CD14-positive monocyte (primary cell): ENCODE measurements at regions not wholly inside any gene's neighbourhood (a gene's known extent, or its start where the extent isn't known, plus 50 kb on each side); places are given as distances from the start of the nearest gene placed in this dataset.

Experiments used
- DNase-seq, 3 donors: peaks; one replicate each; pipeline ENCODE4 v3.0.0-alpha.2; 2011 to 2022
- H2AFZ ChIP-seq: 2 replicates; pipeline ENCODE4 v1.6.0; 2012; ENCODE audit warnings: mild to moderate bottlenecking, low read depth, low read length, inconsistent platforms; ENCODE audit not compliant: insufficient read depth, poor library complexity, severe bottlenecking
- H3K27ac ChIP-seq, 2 donors: 1 replicate in 1 of 2; 2 replicates in 1 of 2; pipeline ENCODE4 v1.5.1; 2012 to 2013; ENCODE audit warnings: low read length in 2 of 2, control low read depth in 1 of 2, inconsistent platforms in 1 of 2, low read depth in 1 of 2, mild to moderate bottlenecking in 1 of 2
- H3K27me3 ChIP-seq, 2 donors: one replicate each; pipeline versions ENCODE4 v1.6.0 to v1.6.1; 2011 to 2013; ENCODE audit warnings: low read length in 2 of 2; ENCODE audit not compliant: control insufficient read depth in 2 of 2, insufficient read depth in 2 of 2
- H3K36me3 ChIP-seq, 2 donors: replicated peaks in 1 of 2; 1 replicate in 1 of 2; 2 replicates in 1 of 2; pipeline versions ENCODE4 v1.5.1 to v1.6.1; 2012 to 2013; ENCODE audit warnings: low read length in 2 of 2, control low read depth in 1 of 2, inconsistent platforms in 1 of 2, mild to moderate bottlenecking in 1 of 2; ENCODE audit not compliant: insufficient read depth in 2 of 2, control insufficient read depth in 1 of 2
- H3K4me1 ChIP-seq, 2 donors: 1 replicate in 1 of 2; 2 replicates in 1 of 2; pipeline versions ENCODE4 v1.5.1 to v1.6.1; 2012 to 2013; ENCODE audit warnings: low read length in 2 of 2, control low read depth in 1 of 2, inconsistent platforms in 1 of 2, mild to moderate bottlenecking in 1 of 2, moderate library complexity in 1 of 2; ENCODE audit not compliant: insufficient read depth in 2 of 2, control insufficient read depth in 1 of 2
- H3K4me2 ChIP-seq: replicated peaks from 2 replicates; pipeline ENCODE3; 2012; ENCODE audit warnings: low read length, moderate library complexity, mild to moderate bottlenecking; ENCODE audit not compliant: poor library complexity, severe bottlenecking; ENCODE audit errors: extremely low read depth
- H3K4me3 ChIP-seq, 3 experiments: fragments of 200-600 bp in 1 of 3; sonication (generic) in 1 of 3; replicated peaks in 1 of 3; 1 replicate in 2 of 3; 2 replicates in 1 of 3; pipeline ENCODE4 v1.5.1; 2011 to 2013; ENCODE audit warnings: low read length in 3 of 3, mild to moderate bottlenecking in 3 of 3, control low read depth in 2 of 3, low read depth in 2 of 3, inconsistent platforms in 1 of 3, moderate library complexity in 1 of 3
- H3K79me2 ChIP-seq: 2 replicates; pipeline ENCODE4 v1.6.0; 2012; ENCODE audit warnings: mild to moderate bottlenecking, control low read depth, inconsistent platforms, low read length, moderate library complexity; ENCODE audit not compliant: insufficient read depth
- H3K9ac ChIP-seq: 2 replicates; pipeline ENCODE4 v1.6.0; 2017; ENCODE audit warnings: low read length, mild to moderate bottlenecking; ENCODE audit not compliant: insufficient read depth, poor library complexity, severe bottlenecking
- H3K9me3 ChIP-seq, 2 donors: replicated peaks in 1 of 2; 1 replicate in 1 of 2; 2 replicates in 1 of 2; pipeline versions ENCODE4 v1.5.1 to v1.6.1; 2012 to 2013; ENCODE audit warnings: low read length in 2 of 2, control low read depth in 1 of 2; ENCODE audit not compliant: control insufficient read depth in 1 of 2, insufficient read depth in 1 of 2
- H4K20me1 ChIP-seq: 2 replicates; pipeline ENCODE4 v1.6.0; 2012; ENCODE audit warnings: mild to moderate bottlenecking, low read length, control low read depth, moderate library complexity; ENCODE audit not compliant: insufficient read depth
- H3K27ac Mint-ChIP-seq, 7 donors: one replicate each; pipeline ENCODE4 v1.8.0; 2020; ENCODE audit warnings: mild to moderate bottlenecking in 7 of 7, mixed read lengths in 7 of 7, moderate library complexity in 6 of 7, inconsistent platforms in 2 of 7
- H3K27me3 Mint-ChIP-seq, 3 donors: one replicate each; pipeline ENCODE4 v1.8.0; 2021 to 2022; ENCODE audit warnings: low read depth in 3 of 3, mild to moderate bottlenecking in 3 of 3, mixed read lengths in 3 of 3, moderate library complexity in 3 of 3, inconsistent platforms in 1 of 3
- H3K36me3 Mint-ChIP-seq, 2 donors: one replicate each; pipeline ENCODE4 v1.8.0; 2020; ENCODE audit warnings: mixed read lengths in 2 of 2, inconsistent platforms in 1 of 2, mild to moderate bottlenecking in 1 of 2
- H3K4me1 Mint-ChIP-seq: one replicate; pipeline ENCODE4 v1.8.0; 2020; ENCODE audit warnings: mild to moderate bottlenecking, mixed read lengths
- H3K4me3 Mint-ChIP-seq, 2 donors: one replicate each; pipeline ENCODE4 v1.8.0; 2020; ENCODE audit warnings: mild to moderate bottlenecking in 2 of 2, mixed read lengths in 2 of 2, moderate library complexity in 1 of 2
- H3K9me3 Mint-ChIP-seq, 7 donors: one replicate each; pipeline ENCODE4 v1.8.0; 2020 to 2022; ENCODE audit warnings: mixed read lengths in 7 of 7, mild to moderate bottlenecking in 6 of 7, moderate library complexity in 6 of 7, inconsistent platforms in 2 of 7
- WGBS: methylation state at CpG from one replicate; pipeline ENCODE4 v1.1.5; 2013; ENCODE audit warnings: missing lambda C conversion rate; ENCODE audit not compliant: insufficient coverage; 5-methylcytosine and 5-hydroxymethylcytosine counted together
- intact Hi-C, 2 donors: fragments of 100-400 bp; cut with micrococcal nuclease; formaldehyde crosslinking; loops; one replicate each; pipeline versions ENCODE4 v1.15.0 to v1.15.1; 2023
- TF ChIP-seq, protein P1 (sequence below): fragments of 200-600 bp; IDR thresholded peaks from one replicate; pipeline ENCODE4 v1.8.0; 2022; ENCODE audit warnings: antibody characterized with exemption, mild to moderate bottlenecking

DNA sequence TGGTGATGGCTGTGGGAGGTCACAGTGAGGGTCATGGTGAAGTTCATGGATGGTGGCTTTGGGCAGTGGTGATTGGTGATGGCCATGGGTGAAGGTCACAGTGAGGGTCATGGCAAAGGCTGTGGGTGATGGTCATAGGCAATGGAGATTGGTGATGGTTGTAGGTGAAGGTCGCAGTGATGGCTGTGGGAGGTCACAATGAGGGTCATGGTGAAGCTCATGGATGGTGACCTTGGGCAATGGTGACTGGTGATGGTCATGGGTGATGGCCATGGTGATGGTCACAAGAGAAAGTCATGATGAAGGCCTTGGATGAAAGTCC, 115.6 kb upstream of the IRX4 start:
- no peaks in the 10 kb centered on the region for H3K4me1 ChIP-seq
- intact Hi-C loops: no loop called here
- Mint-ChIP-seq H3K36me3 (no peaks in the 10 kb centered on the region), H3K4me3 (peak overlapping the region in 1 of 2 donors; percentile 9), H3K4me1 (peaks cover 2% of the 10 kb centered on the region), H3K27ac (no peak overlapping the region), H3K9me3 (peaks cover 17 to 29% (median 21%) of the 10 kb centered on the region in 7 donors), H3K27me3 (peaks cover 0 to 9% (median 1%) of the 10 kb centered on the region in 3 donors)
- H3K27ac ChIP-seq: no peak overlapping the region
- TF ChIP-seq, protein P1, sequence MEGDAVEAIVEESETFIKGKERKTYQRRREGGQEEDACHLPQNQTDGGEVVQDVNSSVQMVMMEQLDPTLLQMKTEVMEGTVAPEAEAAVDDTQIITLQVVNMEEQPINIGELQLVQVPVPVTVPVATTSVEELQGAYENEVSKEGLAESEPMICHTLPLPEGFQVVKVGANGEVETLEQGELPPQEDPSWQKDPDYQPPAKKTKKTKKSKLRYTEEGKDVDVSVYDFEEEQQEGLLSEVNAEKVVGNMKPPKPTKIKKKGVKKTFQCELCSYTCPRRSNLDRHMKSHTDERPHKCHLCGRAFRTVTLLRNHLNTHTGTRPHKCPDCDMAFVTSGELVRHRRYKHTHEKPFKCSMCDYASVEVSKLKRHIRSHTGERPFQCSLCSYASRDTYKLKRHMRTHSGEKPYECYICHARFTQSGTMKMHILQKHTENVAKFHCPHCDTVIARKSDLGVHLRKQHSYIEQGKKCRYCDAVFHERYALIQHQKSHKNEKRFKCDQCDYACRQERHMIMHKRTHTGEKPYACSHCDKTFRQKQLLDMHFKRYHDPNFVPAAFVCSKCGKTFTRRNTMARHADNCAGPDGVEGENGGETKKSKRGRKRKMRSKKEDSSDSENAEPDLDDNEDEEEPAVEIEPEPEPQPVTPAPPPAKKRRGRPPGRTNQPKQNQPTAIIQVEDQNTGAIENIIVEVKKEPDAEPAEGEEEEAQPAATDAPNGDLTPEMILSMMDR: no peak
- DNase-seq: no peak
- H3K27me3 ChIP-seq: no peaks in the 10 kb centered on the region
- no peaks in the 10 kb centered on the region for H3K36me3 ChIP-seq
- no peaks in the 10 kb centered on the region for H4K20me1 ChIP-seq
- peaks cover 17% of the 10 kb centered on the region in 2 donors for H3K9me3 ChIP-seq
- H3K4me2 ChIP-seq: no peak overlapping the region
- no peak overlapping the region for H2AFZ ChIP-seq
- H3K9ac ChIP-seq: no peak overlapping the region
- H3K79me2 ChIP-seq: no peaks in the 10 kb centered on the region
- H3K4me3 ChIP-seq: no peak overlapping the region
- 100% methylated on average over 1 of the region's 1 CpG for WGBS

DNA sequence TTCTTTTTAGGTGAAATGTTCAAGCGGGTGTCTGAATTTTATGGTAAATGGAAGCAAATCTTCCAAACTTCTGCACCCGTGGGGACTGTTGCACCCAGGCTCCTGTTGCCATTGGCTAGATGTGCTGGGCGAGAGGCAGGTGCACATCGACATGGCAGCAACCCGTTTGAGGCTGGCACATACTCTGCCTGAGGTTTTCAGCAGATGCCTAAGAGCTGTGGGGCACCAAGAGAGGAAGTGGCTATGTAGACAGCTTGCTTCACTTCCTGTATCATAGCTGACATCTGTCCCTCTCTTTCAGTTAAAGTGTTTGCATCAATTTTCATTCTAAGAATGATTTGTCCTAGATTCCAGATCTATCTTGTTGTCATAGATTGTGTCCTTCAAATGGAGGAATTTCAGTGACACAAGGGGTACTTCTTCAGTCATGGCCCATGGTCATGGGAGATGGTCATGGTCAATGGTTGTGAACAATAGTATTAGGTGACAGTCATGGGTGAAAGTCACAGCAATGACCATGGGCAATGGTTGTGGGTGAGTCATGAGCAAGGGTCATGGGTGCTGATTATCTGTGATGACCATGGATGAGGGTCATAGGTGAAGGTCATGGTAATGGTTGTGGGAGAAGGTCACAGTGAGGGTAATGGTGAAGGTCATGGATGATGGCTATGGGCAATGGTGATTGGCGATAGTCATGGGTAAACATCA, 115.1 kb upstream of the IRX4 start:
- no peaks in the 10 kb centered on the region for H3K36me3 Mint-ChIP-seq
- no peaks in the 10 kb centered on the region for H3K36me3 ChIP-seq
- no peaks in the 10 kb centered on the region for H3K27me3 ChIP-seq
- H3K27me3 Mint-ChIP-seq: peaks cover 0 to 9% (median 1%) of the 10 kb centered on the region in 3 donors
- WGBS: 62% methylated on average over 6 of the region's 6 CpGs
- peaks cover 18 to 29% (median 21%) of the 10 kb centered on the region in 7 donors for H3K9me3 Mint-ChIP-seq
- peak overlapping the region in 1 of 2 donors; percentile 9 for H3K4me3 Mint-ChIP-seq
- H2AFZ ChIP-seq: no peak overlapping the region
- no peak overlapping the region for H3K27ac ChIP-seq
- peaks cover 2% of the 10 kb centered on the region for H3K4me1 Mint-ChIP-seq
- no peak overlapping the region for H3K9ac ChIP-seq
- H3K9me3 ChIP-seq: peaks cover 17% of the 10 kb centered on the region in 2 donors
- no peak overlapping the region for H3K27ac Mint-ChIP-seq
- H3K79me2 ChIP-seq: no peaks in the 10 kb centered on the region
- H3K4me2 ChIP-seq: no peak overlapping the region
- TF ChIP-seq, protein P1: no peak
- intact Hi-C loops: no loop called here
- DNase-seq: no peak
- H4K20me1 ChIP-seq: no peaks in the 10 kb centered on the region
- no peak overlapping the region for H3K4me3 ChIP-seq
- no peaks in the 10 kb centered on the region for H3K4me1 ChIP-seq
